Ishikawa (cell line): ENCODE measurements at regions not wholly inside any gene's neighbourhood (a gene's known extent, or its start where the extent isn't known, plus 50 kb on each side); places are given as distances from the start of the nearest gene placed in this dataset.

ENCODE experiments used
- CEBPB ChIP-seq: IDR thresholded peaks from 2 replicates; pipeline ENCODE4 v1.6.1; 2012
- EP300 ChIP-seq: IDR thresholded peaks from 2 replicates; pipeline ENCODE4 v1.6.1; 2012; ENCODE audit warnings: borderline replicate concordance
- RAD21 ChIP-seq: IDR thresholded peaks from 2 replicates; pipeline ENCODE4 v1.6.1; 2012; ENCODE audit warnings: low read depth
- TAF1 ChIP-seq: IDR thresholded peaks from 2 replicates; pipeline ENCODE4 v1.6.1; 2012; ENCODE audit warnings: low read depth, mild to moderate bottlenecking
- TCF12 ChIP-seq: IDR thresholded peaks from 2 replicates; pipeline ENCODE4 v1.6.1; 2012; ENCODE audit warnings: low read depth
- YY1 ChIP-seq: IDR thresholded peaks from 2 replicates; pipeline ENCODE4 v1.6.1; 2012; ENCODE audit warnings: low read depth
- TF ChIP-seq, protein P1 (sequence below): IDR thresholded peaks from 2 replicates; pipeline ENCODE4 v1.6.1; 2012
- TF ChIP-seq, protein P2 (sequence below): IDR thresholded peaks from 2 replicates; pipeline ENCODE4 v1.6.1; 2012; ENCODE audit warnings: low read depth, mild to moderate bottlenecking

DNA sequence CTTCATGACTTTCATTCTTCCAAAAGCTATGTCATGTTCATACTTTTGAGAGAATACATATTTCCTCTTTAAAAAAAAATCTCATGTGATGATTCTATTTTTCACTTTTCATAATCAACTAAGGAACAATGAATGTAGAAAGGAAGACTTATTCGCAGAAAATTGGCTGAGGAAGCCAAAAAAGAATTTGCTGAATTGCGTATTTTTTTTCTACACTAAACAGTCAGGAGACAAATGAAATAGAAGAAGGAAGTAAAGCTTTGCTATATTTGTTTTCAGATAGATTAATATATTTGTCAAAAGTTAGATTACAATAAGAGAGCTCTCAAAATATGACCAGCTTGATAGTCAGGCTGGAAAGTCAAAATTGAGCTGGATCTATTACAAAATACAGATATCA, 504.2 kb downstream of the ANXA1 start:
- TF ChIP-seq EP300 (no peak), YY1 (no peak), RAD21 (no peak), TAF1 (no peak), TCF12 (no peak), CEBPB (no peak)
- TF ChIP-seq, protein P1, sequence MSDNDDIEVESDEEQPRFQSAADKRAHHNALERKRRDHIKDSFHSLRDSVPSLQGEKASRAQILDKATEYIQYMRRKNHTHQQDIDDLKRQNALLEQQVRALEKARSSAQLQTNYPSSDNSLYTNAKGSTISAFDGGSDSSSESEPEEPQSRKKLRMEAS = no peak
- TF ChIP-seq, protein P2, sequence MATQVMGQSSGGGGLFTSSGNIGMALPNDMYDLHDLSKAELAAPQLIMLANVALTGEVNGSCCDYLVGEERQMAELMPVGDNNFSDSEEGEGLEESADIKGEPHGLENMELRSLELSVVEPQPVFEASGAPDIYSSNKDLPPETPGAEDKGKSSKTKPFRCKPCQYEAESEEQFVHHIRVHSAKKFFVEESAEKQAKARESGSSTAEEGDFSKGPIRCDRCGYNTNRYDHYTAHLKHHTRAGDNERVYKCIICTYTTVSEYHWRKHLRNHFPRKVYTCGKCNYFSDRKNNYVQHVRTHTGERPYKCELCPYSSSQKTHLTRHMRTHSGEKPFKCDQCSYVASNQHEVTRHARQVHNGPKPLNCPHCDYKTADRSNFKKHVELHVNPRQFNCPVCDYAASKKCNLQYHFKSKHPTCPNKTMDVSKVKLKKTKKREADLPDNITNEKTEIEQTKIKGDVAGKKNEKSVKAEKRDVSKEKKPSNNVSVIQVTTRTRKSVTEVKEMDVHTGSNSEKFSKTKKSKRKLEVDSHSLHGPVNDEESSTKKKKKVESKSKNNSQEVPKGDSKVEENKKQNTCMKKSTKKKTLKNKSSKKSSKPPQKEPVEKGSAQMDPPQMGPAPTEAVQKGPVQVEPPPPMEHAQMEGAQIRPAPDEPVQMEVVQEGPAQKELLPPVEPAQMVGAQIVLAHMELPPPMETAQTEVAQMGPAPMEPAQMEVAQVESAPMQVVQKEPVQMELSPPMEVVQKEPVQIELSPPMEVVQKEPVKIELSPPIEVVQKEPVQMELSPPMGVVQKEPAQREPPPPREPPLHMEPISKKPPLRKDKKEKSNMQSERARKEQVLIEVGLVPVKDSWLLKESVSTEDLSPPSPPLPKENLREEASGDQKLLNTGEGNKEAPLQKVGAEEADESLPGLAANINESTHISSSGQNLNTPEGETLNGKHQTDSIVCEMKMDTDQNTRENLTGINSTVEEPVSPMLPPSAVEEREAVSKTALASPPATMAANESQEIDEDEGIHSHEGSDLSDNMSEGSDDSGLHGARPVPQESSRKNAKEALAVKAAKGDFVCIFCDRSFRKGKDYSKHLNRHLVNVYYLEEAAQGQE = no peak
